ENCODE measurements at regions not wholly inside any gene's neighbourhood (a gene's known extent, or its start where the extent isn't known, plus 50 kb on each side); places are given as distances from the start of the nearest gene placed in this dataset.

- H3K36me3 Mint-ChIP-seq (ENCODE audit: low read depth): no peaks in the 10 kb centered on the region
- no peak overlapping the region for H3K27ac Mint-ChIP-seq (ENCODE audit: unreplicated experiment)
- no peaks in the 10 kb centered on the region for H3K9me3 Mint-ChIP-seq (ENCODE audit: low read depth)
- peaks cover 45% of the 10 kb centered on the region for H3K27me3 Mint-ChIP-seq (ENCODE audit: low read depth)
- no peak overlapping the region for H3K4me3 Mint-ChIP-seq (ENCODE audit: unreplicated experiment)
- no peak for DNase-seq (ENCODE audit: low spot score)
- no peak for TF ChIP-seq CTCF (IDR thresholded peaks at IDR 0.05)
- no peaks in the 10 kb centered on the region for H3K4me1 Mint-ChIP-seq (ENCODE audit: low read depth)
Measured at GRCh38 chr4:175561696-175562095, 250.4 kb downstream of the GPM6A start.

- DNase-seq (ENCODE audit: low spot score): no peak
- H3K36me3 Mint-ChIP-seq (ENCODE audit: low read depth): no peaks in the 10 kb centered on the region
- no peaks in the 10 kb centered on the region for H3K9me3 Mint-ChIP-seq (ENCODE audit: low read depth)
- H3K27ac Mint-ChIP-seq (ENCODE audit: unreplicated experiment): no peak overlapping the region
- peaks cover 49% of the 10 kb centered on the region for H3K27me3 Mint-ChIP-seq (ENCODE audit: low read depth)
- no peak for TF ChIP-seq CTCF (IDR thresholded peaks at IDR 0.05)
- H3K4me1 Mint-ChIP-seq (ENCODE audit: low read depth): no peaks in the 10 kb centered on the region
- H3K4me3 Mint-ChIP-seq (ENCODE audit: unreplicated experiment): no peak overlapping the region
Measured at GRCh38 chr4:175562111-175562510, 250.0 kb downstream of the GPM6A start.

GRCh38 chr4:175562542-175562941 lies 249.5 kb downstream of the GPM6A start:
- Mint-ChIP-seq H3K27me3 (ENCODE audit: low read depth) (peaks cover 52% of the 10 kb centered on the region), H3K9me3 (ENCODE audit: low read depth) (no peaks in the 10 kb centered on the region), H3K36me3 (ENCODE audit: low read depth) (no peaks in the 10 kb centered on the region), H3K27ac (ENCODE audit: unreplicated experiment) (no peak overlapping the region), H3K4me3 (ENCODE audit: unreplicated experiment) (no peak overlapping the region), H3K4me1 (ENCODE audit: low read depth) (no peaks in the 10 kb centered on the region)
- TF ChIP-seq CTCF (IDR thresholded peaks at IDR 0.05): no peak
- no peak for DNase-seq (ENCODE audit: low spot score)

All from chondrocyte (in vitro differentiated cells).